Panc1 (cell line): ENCODE measurements at regions not wholly inside any gene's neighbourhood (a gene's known extent, or its start where the extent isn't known, plus 50 kb on each side); places are given as distances from the start of the nearest gene placed in this dataset.

Experiments
- SIN3A ChIP-seq: IDR thresholded peaks from 2 replicates; pipeline ENCODE4 v1.6.1; 2012; ENCODE audit warnings: low read depth, mild to moderate bottlenecking, low read length, moderate library complexity, borderline replicate concordance; ENCODE audit not compliant: insufficient read depth
- TF ChIP-seq, protein P1 (sequence below), 2 experiments: IDR thresholded peaks; 2 replicates each; pipeline ENCODE4 v1.6.1; 2011 to 2012; ENCODE audit warnings: low read depth in 2 of 2, control low read depth in 1 of 2, low read length in 1 of 2, mild to moderate bottlenecking in 1 of 2, moderate library complexity in 1 of 2; ENCODE audit not compliant: insufficient read depth in 1 of 2
- TF ChIP-seq, protein P2 (sequence below): fragments of 450-650 bp; IDR thresholded peaks from 2 replicates; pipeline ENCODE4 v1.5.1; 2017; ENCODE audit warnings: mild to moderate bottlenecking

DNA sequence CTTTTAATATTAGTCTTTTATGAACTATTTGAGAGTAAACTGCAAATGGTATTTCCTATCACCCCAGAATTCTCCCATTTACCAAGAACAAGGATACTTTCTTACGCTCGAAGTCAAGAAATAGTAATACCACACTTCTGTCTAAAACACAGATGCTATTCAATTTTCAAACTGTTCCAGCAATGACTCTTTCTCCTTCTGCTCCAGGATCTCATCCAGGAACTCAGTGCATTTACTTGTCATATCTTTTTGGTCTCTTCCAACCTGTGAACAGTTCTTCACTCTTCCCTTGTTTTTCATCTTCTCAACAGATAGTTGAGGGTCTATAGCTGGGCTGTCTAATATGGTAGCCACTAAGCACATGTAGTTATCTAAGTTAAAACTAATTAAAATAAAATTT, 87.1 kb upstream of the GAP43 start:
- TF ChIP-seq, protein P1, sequence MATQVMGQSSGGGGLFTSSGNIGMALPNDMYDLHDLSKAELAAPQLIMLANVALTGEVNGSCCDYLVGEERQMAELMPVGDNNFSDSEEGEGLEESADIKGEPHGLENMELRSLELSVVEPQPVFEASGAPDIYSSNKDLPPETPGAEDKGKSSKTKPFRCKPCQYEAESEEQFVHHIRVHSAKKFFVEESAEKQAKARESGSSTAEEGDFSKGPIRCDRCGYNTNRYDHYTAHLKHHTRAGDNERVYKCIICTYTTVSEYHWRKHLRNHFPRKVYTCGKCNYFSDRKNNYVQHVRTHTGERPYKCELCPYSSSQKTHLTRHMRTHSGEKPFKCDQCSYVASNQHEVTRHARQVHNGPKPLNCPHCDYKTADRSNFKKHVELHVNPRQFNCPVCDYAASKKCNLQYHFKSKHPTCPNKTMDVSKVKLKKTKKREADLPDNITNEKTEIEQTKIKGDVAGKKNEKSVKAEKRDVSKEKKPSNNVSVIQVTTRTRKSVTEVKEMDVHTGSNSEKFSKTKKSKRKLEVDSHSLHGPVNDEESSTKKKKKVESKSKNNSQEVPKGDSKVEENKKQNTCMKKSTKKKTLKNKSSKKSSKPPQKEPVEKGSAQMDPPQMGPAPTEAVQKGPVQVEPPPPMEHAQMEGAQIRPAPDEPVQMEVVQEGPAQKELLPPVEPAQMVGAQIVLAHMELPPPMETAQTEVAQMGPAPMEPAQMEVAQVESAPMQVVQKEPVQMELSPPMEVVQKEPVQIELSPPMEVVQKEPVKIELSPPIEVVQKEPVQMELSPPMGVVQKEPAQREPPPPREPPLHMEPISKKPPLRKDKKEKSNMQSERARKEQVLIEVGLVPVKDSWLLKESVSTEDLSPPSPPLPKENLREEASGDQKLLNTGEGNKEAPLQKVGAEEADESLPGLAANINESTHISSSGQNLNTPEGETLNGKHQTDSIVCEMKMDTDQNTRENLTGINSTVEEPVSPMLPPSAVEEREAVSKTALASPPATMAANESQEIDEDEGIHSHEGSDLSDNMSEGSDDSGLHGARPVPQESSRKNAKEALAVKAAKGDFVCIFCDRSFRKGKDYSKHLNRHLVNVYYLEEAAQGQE (IDR thresholded peaks at IDR 0.05; ENCODE audit: insufficient read depth in 1 of 2, low read depth in 2 of 2, low read length in 1 of 2), result no peak
- TF ChIP-seq, protein P2, sequence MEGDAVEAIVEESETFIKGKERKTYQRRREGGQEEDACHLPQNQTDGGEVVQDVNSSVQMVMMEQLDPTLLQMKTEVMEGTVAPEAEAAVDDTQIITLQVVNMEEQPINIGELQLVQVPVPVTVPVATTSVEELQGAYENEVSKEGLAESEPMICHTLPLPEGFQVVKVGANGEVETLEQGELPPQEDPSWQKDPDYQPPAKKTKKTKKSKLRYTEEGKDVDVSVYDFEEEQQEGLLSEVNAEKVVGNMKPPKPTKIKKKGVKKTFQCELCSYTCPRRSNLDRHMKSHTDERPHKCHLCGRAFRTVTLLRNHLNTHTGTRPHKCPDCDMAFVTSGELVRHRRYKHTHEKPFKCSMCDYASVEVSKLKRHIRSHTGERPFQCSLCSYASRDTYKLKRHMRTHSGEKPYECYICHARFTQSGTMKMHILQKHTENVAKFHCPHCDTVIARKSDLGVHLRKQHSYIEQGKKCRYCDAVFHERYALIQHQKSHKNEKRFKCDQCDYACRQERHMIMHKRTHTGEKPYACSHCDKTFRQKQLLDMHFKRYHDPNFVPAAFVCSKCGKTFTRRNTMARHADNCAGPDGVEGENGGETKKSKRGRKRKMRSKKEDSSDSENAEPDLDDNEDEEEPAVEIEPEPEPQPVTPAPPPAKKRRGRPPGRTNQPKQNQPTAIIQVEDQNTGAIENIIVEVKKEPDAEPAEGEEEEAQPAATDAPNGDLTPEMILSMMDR, result no peak
- TF ChIP-seq SIN3A, result no peak
